C4-2B (cell line): ENCODE measurements at regions not wholly inside any gene's neighbourhood (a gene's known extent, or its start where the extent isn't known, plus 50 kb on each side); places are given as distances from the start of the nearest gene placed in this dataset.

Experiments
- CTCF ChIP-seq: fragments of 450-650 bp; conservative IDR thresholded peaks from 2 replicates; pipeline ENCODE4 v1.5.1; 2017; ENCODE audit warnings: mild to moderate bottlenecking
- ZFX ChIP-seq: fragments of 450-650 bp; IDR thresholded peaks from 2 replicates; pipeline ENCODE4 v1.6.1; 2017

GRCh38 chr6:126444659-126445273 is 104.9 kb downstream of the CENPW start:
- TF ChIP-seq CTCF (no peak), ZFX (no peak)
